ENCODE measurements at regions not wholly inside any gene's neighbourhood (a gene's known extent, or its start where the extent isn't known, plus 50 kb on each side); places are given as distances from the start of the nearest gene placed in this dataset.
"Not testable (repeated sequence)": the region's sequence is repeated elsewhere in the genome, so short reads cannot be mapped to it uniquely, and the experiment has no call there.

GRCh38 chr17:27065588-27065987, 228.3 kb upstream of the WSB1 start:
- DNase-seq (ENCODE audit: low read depth, low spot score): no peak

DNA sequence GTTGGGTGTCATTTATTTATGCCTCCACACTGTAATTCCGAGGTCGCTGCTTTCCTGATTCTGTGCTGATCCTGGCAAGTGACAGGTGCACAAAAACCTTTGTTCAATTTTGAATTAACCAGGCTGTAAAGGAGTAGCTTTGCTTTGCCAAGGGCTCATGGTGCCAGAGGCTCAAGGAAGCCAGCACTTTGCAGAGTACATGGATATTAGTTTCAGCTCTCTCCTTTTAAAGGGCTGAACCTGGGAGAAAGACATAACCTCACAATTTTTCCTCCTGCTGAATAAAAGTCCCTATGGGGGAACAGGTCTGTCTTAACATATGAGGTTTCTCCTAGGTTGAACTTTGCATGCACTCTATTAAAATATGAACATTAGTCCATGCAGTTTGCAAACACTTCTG, 227.6 kb upstream of the WSB1 start:
- no peak for DNase-seq (ENCODE audit: low read depth, low spot score)

GRCh38 chr17:27069842-27070508, 223.9 kb upstream of the WSB1 start:
- DNase-seq (ENCODE audit: low read depth, low spot score): no peak

DNA sequence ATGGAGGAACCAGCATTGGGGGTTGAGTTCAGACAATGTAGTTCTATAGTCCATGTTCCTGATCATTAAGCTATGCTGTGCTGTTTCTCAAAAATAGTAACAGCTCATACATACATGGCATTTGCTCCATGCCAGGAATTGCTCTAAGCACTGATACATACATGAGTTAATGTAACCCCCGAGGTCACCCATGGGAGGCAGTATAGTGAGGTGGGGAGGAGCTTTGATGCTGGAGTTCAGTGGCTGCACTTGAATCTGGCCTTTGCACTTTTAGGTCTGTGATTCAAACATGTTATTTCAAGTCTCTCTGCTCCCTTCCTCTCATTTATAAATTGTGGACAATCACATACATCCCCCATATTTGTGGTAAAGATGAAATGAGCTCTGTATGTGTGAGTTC, 223.1 kb upstream of the WSB1 start:
- DNase-seq (ENCODE audit: low read depth, low spot score): no peak

GRCh38 chr17:27072885-27073284, 221.0 kb upstream of the WSB1 start:
- no peak for DNase-seq (ENCODE audit: low read depth, low spot score)

DNA sequence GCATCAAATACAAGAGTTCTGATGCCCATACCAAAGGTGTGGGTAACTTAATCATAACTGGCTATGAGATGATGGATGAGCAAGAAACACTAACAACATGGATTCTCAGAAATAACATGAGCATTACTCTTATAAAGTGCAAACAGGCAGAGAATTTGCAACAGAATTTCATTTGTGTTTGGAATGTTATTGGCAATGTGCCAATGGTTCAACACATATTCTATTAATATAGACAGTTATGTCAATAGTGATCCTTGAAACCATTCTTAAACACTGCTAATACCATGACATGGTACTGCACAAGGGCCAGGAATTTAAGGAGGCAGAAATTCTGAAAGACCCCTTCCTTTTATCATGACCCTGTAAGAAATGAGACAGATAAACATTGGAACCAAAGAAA, 217.1 kb upstream of the WSB1 start:
- DNase-seq (ENCODE audit: low read depth, low spot score): no peak

DNA sequence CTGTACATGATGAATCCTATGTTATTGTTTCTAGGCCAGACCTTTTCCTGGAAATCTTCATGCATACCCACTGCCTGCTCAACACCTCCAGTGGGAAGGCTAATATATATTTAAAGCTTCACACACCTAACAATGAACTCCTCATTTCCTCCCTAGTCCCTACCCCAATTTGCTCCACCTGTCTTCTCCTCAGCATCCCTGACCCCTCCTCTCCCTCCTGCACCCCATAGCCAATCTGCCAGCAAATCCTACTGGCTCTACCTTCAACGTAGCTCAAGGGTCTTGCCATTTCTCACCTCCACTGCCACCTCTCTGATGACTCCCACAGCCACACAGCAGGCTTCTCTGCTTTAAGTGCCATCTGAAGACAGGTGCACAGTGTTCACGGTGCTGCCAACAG, 215.6 kb upstream of the WSB1 start:
- DNase-seq (ENCODE audit: low read depth, low spot score): no peak

- no peak for DNase-seq (ENCODE audit: low read depth, low spot score)
Observed at GRCh38 chr17:27079660-27080059, 214.3 kb upstream of the WSB1 start.

- no peak for DNase-seq (ENCODE audit: low read depth, low spot score)
Observed at GRCh38 chr17:27081002-27081638, 212.8 kb upstream of the WSB1 start.

GRCh38 chr17:27082023-27082774, 211.7 kb upstream of the WSB1 start:
- no peak for DNase-seq (ENCODE audit: low read depth, low spot score)

DNA sequence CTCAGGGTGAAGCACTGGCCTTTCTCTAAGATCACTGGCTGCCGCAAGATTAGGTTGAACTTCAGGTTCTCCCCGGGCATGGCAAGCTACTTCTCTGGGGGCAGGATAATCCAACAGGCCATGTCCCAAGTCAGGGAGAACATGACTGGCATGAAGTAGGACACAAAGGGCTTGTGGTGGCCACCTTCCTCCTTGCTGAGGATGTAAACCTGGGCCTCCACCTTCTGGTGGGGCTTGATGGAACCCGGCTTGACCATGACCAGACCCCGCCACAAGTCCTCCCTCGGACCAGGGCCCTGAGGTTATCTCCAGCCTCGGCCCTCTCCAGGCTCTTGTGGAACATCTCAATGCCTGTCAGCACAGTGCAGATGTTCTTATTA, 211.1 kb upstream of the WSB1 start:
- DNase-seq (ENCODE audit: low read depth, low spot score): no peak

- DNase-seq (ENCODE audit: low read depth, low spot score): no peak
Observed at GRCh38 chr17:27083408-27084185, 210.3 kb upstream of the WSB1 start.

DNA sequence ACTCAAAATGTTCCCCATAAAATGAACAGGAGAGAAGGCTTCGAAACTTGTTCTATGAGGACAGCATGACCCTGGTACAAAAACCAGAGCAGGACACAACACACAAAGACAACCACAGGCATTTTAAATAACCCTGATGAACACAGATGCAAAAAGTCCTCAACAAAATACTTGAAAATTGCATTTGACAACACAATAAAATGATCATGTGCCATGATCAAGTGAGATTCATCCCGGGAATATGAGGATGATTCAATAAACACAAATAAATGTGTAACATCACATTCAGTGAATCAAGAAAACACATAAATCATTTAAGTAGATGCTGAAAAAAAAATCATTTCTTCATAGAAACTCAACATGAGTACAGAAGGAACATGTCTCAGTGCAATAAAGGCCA, 208.4 kb upstream of the WSB1 start:
- DNase-seq (ENCODE audit: low read depth, low spot score): no peak

- DNase-seq (ENCODE audit: low read depth, low spot score): no peak
Observed at GRCh38 chr17:27086526-27086925, 207.4 kb upstream of the WSB1 start.

DNA sequence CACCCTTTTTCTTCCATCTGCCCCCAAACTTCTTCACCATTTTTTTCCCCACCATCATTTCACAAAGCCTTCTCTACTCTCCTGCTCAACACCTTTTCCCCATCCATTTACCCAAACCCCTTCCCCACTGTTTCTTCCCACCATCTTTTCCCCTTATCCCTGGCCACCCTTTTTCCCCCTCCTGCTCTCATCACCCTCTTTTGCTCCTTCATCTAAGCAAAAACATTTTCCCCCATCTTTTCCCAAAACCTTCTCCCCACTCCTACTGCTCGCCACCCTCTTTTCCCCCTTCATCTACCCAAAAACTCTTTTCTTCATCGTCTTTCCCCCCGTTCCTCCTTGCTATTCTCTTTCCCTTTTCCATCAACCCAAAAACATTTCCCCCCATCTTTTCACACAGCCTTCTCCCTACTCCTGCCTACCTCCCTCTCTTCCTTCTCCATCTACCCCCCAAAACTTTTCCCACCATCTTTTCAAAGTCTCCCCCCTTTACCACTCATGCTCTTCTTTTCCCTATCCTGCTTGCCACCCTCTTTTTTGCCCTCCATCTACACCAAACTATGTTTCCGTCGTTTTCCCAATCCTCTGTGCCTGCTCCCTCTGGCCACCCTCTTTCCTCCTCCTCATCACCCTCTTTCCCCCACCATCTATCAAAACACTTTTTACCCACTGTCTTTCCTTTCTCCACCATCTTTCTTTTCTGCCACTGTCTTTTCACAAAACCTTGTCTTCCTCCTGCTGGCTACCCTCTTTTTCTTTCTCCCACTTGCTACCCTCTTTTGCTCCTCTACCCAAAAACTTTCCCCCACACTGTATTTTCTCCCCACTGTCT, 205.8 kb upstream of the WSB1 start:
- no peak for DNase-seq (ENCODE audit: low read depth, low spot score)

GRCh38 chr17:27088767-27089078, 205.2 kb upstream of the WSB1 start:
- no peak for DNase-seq (ENCODE audit: low read depth, low spot score)

DNA sequence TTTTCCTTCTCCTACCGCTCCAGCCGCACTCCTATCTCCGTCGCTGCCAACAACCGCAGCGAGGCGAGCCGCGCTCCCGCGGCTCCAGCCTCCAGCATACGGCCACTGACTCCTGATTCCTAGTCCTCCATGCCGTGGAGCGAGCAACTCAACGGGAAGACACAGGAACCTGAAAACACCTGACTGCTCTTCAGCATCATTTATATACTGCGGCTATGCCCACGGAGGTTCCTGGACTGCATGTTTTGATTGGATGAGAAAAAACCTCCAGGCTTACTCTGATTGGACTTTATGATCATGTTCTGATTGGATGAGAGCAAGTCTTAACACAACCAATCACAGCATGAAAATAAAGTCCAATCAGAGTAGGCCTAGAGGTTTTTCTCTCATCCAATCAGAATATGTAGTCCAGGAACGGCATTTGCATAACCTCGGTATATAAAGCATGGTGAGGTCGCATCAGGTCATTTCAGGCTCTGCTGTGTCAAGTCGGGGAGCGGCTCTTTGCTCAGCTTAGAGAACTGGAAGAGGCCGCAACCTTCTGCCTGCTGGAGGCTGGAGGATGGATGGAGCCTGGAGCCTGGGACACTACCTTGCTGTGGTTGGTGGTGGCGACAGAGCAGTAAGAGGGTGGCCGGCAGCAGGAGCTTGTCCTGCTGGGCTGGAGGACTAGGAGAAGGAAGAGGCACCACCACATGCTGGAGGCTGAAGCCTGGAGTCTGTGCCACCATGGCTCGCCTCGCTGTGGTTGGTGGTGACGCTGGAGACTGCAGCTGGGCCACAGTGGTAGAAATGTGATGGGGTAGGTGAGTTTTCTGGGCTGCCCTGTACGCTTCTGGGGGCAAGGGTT, 204.6 kb upstream of the WSB1 start:
- DNase-seq (ENCODE audit: low read depth, low spot score): not testable (repeated sequence)

DNA sequence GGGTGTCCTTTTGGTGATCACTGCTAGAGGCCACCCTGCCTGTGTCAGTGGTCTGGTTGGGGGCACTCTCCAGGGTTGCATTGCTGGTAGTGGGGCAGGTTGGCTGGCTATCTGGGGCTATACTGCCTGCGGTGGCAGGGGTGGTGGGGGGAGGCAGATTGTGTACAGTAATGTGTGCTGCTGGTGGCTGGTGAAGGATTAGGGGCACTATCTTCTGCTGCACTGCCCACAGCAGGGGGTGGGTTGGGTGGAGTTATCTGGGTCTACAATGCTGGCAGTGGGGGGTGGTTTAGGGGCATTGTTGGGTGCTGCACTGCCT, 204.0 kb upstream of the WSB1 start:
- no peak for DNase-seq (ENCODE audit: low read depth, low spot score)

DNA sequence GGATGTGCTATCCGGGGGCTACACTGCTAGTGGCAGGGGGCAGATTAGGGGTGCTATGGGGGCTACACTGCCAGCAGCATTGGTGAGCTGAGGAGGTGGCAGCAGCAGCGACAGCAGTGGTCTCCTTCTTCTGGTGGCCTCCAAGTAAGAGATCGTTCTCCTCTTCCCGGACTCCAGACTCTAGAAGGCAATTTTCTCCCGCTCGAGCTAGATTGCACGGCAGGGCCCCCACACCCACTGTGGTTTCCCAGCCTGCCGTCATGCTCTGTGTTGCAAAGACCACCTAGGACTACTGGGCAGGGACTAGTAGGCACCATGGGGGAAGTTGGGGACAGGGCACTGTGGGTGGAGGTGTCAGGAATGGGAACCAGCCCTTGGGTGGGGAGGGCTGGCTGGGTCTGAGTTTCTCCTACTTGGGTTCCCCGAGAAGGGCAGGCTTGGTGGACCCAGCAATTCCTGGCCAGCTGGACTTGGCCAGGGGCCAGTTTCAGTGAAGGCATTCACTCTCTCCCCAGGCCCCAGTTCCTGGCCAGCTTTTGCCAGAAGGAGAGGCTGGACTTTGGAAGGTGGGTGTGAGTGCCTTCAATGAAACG, 203.4 kb upstream of the WSB1 start:
- not testable (repeated sequence) for DNase-seq (ENCODE audit: low read depth, low spot score)

GRCh38 chr17:27091043-27091497, 202.8 kb upstream of the WSB1 start:
- no peak for DNase-seq (ENCODE audit: low read depth, low spot score)

Measured in activated CD4-positive, CD25-positive, alpha-beta regulatory T cell treated with anti-CD3 and anti-CD28 coated beads, Interleukin-2, amount 50 U/mL, for 16 hours (primary cell).